OCI-LY1 (cell line): ENCODE measurements at regions not wholly inside any gene's neighbourhood (a gene's known extent, or its start where the extent isn't known, plus 50 kb on each side); places are given as distances from the start of the nearest gene placed in this dataset.

Experiments used
- H2AFZ ChIP-seq: fragments of 200-600 bp; sonication (generic), shearing (Covaris generic); 2 replicates; pipeline ENCODE4 v1.6.0; 2014; ENCODE audit warnings: antibody characterized with exemption, mild to moderate bottlenecking, low read length
- H3F3A ChIP-seq: fragments of 200-600 bp; sonication (generic), shearing (Covaris generic); 2 replicates; pipeline ENCODE4 v1.6.0; 2014; ENCODE audit warnings: mild to moderate bottlenecking, antibody characterized with exemption, low read length, moderate library complexity; ENCODE audit not compliant: insufficient read depth
- H3K27ac ChIP-seq: fragments of 200-600 bp; sonication (generic); 2 replicates; pipeline ENCODE4 v1.5.1; 2014; ENCODE audit warnings: low read length, mixed run types, mild to moderate bottlenecking, low read depth; ENCODE audit not compliant: poor library complexity, severe bottlenecking
- H3K27me3 ChIP-seq: fragments of 200-600 bp; sonication (generic); 2 replicates; pipeline ENCODE4 v1.6.0; 2014; ENCODE audit warnings: antibody characterized with exemption, mild to moderate bottlenecking, low read length, moderate library complexity; ENCODE audit not compliant: insufficient read depth
- H3K36me3 ChIP-seq: fragments of 200-600 bp; sonication (generic); 2 replicates; pipeline ENCODE4 v1.6.1; 2014; ENCODE audit warnings: mild to moderate bottlenecking, antibody characterized with exemption, low read length, moderate library complexity, mixed read lengths; ENCODE audit not compliant: insufficient read depth
- H3K4me1 ChIP-seq: fragments of 200-600 bp; sonication (generic); 2 replicates; pipeline ENCODE4 v1.5.1; 2014; ENCODE audit warnings: mild to moderate bottlenecking, low read length, moderate library complexity; ENCODE audit not compliant: insufficient read depth, severe bottlenecking
- H3K4me2 ChIP-seq: fragments of 200-600 bp; sonication (generic), shearing (Covaris generic); 2 replicates; pipeline ENCODE4 v1.6.1; 2014; ENCODE audit warnings: low read length
- H3K4me3 ChIP-seq: fragments of 200-600 bp; sonication (generic); 2 replicates; pipeline ENCODE4 v1.5.1; 2014; ENCODE audit warnings: low read length, low read depth, mild to moderate bottlenecking, mixed read lengths; ENCODE audit not compliant: poor library complexity, severe bottlenecking
- H3K79me2 ChIP-seq: fragments of 200-600 bp; shearing (Covaris generic); 2 replicates; pipeline ENCODE4 v1.6.1; 2016; ENCODE audit warnings: mixed run types, low read length, mixed read lengths; ENCODE audit not compliant: insufficient read depth
- H3K9ac ChIP-seq: fragments of 200-600 bp; sonication (generic), shearing (Covaris generic); 2 replicates; pipeline ENCODE4 v1.6.1; 2014; ENCODE audit warnings: mild to moderate bottlenecking, low read length, mixed read lengths
- H3K9me2 ChIP-seq: fragments of 200-600 bp; sonication (generic), shearing (Covaris generic); 2 replicates; pipeline ENCODE4 v1.6.1; 2014; ENCODE audit warnings: low read depth, mild to moderate bottlenecking, low read length, mixed read lengths
- H3K9me3 ChIP-seq: fragments of 200-600 bp; shearing (Covaris generic); 2 replicates; pipeline ENCODE4 v1.6.1; 2014; ENCODE audit warnings: low read length, mixed read lengths
- H4K20me1 ChIP-seq: fragments of 200-600 bp; sonication (generic), shearing (Covaris generic); 2 replicates; pipeline ENCODE4 v1.6.0; 2016; ENCODE audit warnings: mild to moderate bottlenecking, low read length; ENCODE audit not compliant: insufficient read depth
- EZH2 ChIP-seq: fragments of 200-600 bp; sonication (generic), shearing (Covaris generic); IDR thresholded peaks from 2 replicates; pipeline ENCODE4 v1.8.0; 2017; ENCODE audit warnings: borderline replicate concordance, mixed run types, mild to moderate bottlenecking, antibody characterized with exemption, low read length, moderate library complexity, mixed read lengths
- TF ChIP-seq, protein P1 (sequence below): fragments of 200-600 bp; sonication (generic), shearing (Covaris generic); IDR thresholded peaks from 2 replicates; pipeline ENCODE4 v1.5.1; 2017; ENCODE audit warnings: mild to moderate bottlenecking, antibody characterized with exemption, low read length, moderate library complexity, mixed read lengths

DNA sequence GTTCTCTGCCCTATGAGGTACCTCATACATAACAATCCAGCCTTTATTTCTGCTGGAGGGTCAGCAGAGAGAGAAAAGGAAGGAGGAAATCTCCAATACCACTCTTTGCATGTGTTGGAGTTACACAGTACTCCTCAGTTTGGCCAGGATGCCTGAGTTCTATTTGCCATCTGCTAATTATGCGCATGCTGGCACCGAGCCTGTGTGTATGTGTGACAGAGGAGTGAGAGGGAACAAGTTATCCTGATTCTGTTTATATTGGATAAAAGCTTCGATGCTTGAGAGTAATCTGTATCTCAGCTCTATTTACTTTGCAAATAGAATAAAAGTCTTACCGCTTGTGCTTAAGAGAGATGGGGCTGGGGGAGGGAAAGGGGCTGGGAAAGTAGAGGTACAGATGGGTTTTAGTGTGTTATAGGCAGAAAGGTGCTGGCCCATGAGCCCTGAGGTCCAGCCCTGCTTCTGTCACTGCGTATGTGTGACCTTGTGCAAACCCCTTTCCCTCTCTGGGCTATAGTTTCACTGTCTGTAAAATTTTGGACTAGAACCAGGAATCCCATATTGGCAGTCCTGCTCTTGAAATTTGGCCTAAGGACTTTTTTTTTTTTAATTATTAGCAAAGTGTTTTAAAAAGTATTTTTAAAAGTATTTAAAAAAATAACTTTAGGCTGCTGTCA, 54.5 kb upstream of the PLXNA2 start:
- Histone ChIP-seq H3K4me2 (no peak overlapping the region), H3K9me3 (no peaks in the 10 kb centered on the region), H3K27ac (no peak overlapping the region), H2AFZ (no peak overlapping the region), H3K27me3 (no peaks in the 10 kb centered on the region), H3K9ac (no peak overlapping the region), H4K20me1 (no peaks in the 10 kb centered on the region), H3K79me2 (no peaks in the 10 kb centered on the region), H3K4me3 (no peak overlapping the region), H3K36me3 (no peaks in the 10 kb centered on the region), H3K9me2 (no peaks in the 10 kb centered on the region), H3F3A (no peaks in the 10 kb centered on the region), H3K4me1 (no peaks in the 10 kb centered on the region)
- TF ChIP-seq, protein P1, sequence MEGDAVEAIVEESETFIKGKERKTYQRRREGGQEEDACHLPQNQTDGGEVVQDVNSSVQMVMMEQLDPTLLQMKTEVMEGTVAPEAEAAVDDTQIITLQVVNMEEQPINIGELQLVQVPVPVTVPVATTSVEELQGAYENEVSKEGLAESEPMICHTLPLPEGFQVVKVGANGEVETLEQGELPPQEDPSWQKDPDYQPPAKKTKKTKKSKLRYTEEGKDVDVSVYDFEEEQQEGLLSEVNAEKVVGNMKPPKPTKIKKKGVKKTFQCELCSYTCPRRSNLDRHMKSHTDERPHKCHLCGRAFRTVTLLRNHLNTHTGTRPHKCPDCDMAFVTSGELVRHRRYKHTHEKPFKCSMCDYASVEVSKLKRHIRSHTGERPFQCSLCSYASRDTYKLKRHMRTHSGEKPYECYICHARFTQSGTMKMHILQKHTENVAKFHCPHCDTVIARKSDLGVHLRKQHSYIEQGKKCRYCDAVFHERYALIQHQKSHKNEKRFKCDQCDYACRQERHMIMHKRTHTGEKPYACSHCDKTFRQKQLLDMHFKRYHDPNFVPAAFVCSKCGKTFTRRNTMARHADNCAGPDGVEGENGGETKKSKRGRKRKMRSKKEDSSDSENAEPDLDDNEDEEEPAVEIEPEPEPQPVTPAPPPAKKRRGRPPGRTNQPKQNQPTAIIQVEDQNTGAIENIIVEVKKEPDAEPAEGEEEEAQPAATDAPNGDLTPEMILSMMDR = no peak
- TF ChIP-seq EZH2 = no peak

DNA sequence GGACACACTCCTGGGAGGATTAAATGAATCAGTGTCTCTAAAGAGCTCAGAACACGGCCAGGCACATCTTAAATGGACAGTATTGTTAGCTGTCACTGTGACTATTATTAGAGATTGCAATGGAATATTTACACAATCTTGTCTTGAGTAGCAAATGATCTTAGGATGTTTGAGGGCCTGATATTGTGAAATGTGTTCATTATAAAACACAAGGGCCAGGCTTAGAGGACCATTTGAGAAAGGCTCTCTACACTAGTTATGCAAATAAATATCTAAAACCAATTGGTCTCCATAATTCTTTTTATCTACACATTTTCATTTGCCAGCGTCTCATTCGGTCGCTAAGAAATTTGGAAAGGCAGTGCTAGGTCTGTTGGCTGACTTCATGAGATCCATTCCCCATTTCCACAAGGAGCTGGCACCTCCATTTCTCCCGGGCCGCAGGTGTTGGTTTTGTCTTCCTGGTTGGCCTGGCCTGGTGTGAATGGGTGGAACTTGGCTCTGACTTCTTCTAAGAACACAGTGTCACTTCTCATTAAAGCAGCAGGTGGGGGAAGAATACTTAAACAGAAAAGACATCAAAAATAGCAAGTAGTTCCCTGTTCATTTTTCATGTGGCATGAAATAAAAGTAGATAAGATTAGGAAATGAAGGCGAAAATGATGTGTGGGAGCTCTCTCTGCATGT, 56.0 kb upstream of the PLXNA2 start:
- Histone ChIP-seq H4K20me1 (no peaks in the 10 kb centered on the region), H3K9me3 (no peaks in the 10 kb centered on the region), H3F3A (no peaks in the 10 kb centered on the region), H3K4me1 (no peaks in the 10 kb centered on the region), H3K79me2 (no peaks in the 10 kb centered on the region), H3K9me2 (no peaks in the 10 kb centered on the region), H2AFZ (no peak overlapping the region), H3K4me3 (no peak overlapping the region), H3K4me2 (no peak overlapping the region), H3K9ac (no peak overlapping the region), H3K27ac (no peak overlapping the region), H3K36me3 (no peaks in the 10 kb centered on the region), H3K27me3 (no peaks in the 10 kb centered on the region)
- TF ChIP-seq EZH2 = no peak
- TF ChIP-seq, protein P1 = no peak

DNA sequence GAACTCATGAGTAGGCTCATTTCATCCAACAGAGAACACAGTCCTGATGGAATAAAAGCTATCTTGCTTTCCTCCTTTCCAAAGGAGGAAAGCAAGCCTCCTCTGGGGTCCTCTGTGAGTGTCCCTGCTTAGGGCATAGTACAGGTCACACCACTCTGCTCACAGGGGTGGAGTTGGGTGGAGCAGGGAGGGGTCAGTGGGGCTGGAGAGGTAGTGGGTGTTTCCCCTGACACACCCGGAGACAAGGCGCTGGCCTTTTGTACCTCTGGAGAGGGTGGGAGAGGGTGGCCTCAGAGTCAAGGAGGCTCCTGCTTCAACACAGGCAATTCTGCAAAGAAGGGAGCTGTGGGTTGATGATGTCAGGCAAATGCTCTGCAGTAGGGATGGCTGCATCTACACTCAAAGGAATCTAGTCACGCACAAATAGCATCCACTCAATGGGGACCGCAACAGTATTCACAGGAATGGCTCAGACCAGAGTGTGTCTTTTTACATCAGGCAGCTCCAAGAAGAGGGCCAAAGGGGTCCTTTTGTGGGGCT, 58.6 kb upstream of the PLXNA2 start:
- H3K4me3 ChIP-seq = no peak overlapping the region

More for the DNA sequence above, 58.6 kb upstream of the PLXNA2 start:
- Histone ChIP-seq H2AFZ (no peak overlapping the region), H3K36me3 (no peaks in the 10 kb centered on the region), H3K27me3 (no peaks in the 10 kb centered on the region), H3K9me2 (no peaks in the 10 kb centered on the region), H4K20me1 (no peaks in the 10 kb centered on the region), H3K9me3 (no peaks in the 10 kb centered on the region), H3F3A (no peaks in the 10 kb centered on the region), H3K27ac (no peak overlapping the region), H3K4me2 (no peak overlapping the region), H3K4me1 (no peaks in the 10 kb centered on the region), H3K79me2 (no peaks in the 10 kb centered on the region), H3K9ac (no peak overlapping the region)
- no peak for TF ChIP-seq EZH2
- TF ChIP-seq, protein P1 = no peak
